ENCODE measurements at regions not wholly inside any gene's neighbourhood (a gene's known extent, or its start where the extent isn't known, plus 50 kb on each side); places are given as distances from the start of the nearest gene placed in this dataset.

DNA sequence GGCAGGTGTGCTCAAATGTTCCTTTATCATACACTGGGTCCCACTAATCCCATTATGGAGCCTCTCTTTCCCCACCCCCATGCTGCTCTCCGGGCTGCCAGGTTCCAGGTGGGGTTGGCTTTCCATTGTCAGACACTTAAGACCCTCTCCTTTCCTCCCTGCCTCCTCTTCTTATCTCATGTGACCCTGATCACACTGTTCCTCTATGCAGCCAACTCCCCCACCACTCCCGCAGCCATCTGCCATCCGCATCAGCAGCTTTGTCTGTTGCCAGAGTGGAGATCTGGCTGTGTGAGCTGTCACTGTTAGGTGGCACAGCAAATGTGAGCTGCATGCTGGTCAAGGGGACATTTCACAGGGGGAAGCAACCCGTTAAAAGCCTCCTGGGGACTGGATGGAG is 391.4 kb downstream of the TNS3 start:
- no peaks in the 10 kb centered on the region for H3K36me3 Mint-ChIP-seq
- no peaks in the 10 kb centered on the region for H3K9me3 Mint-ChIP-seq
- DNase-seq (ENCODE audit: low spot score) = no peak
- H3K4me1 Mint-ChIP-seq = peaks cover 5% of the 10 kb centered on the region; the same call in 1 of the 2 replicates
- ATAC-seq = no peak
- CTCF ChIA-PET = no interaction called here
- no peaks in the 10 kb centered on the region; the same call in none of the 2 replicates for H3K27me3 Mint-ChIP-seq (ENCODE audit: low read depth)
- TF ChIP-seq ATF2 (CRISPR knock-in tag; IDR thresholded peaks at IDR 0.05; ENCODE audit: borderline replicate concordance, low read depth) (no peak), PRDM15 (CRISPR knock-in tag; IDR thresholded peaks at IDR 0.05) (no peak), CREM (CRISPR knock-in tag; IDR thresholded peaks at IDR 0.05) (no peak), ZNF219 (CRISPR knock-in tag; IDR thresholded peaks at IDR 0.05; ENCODE audit: borderline replicate concordance) (no peak), ZNF512 (CRISPR knock-in tag; IDR thresholded peaks at IDR 0.05; ENCODE audit: borderline replicate concordance) (no peak), ATF1 (CRISPR knock-in tag; IDR thresholded peaks at IDR 0.05) (no peak), RORB (CRISPR knock-in tag; IDR thresholded peaks at IDR 0.05) (no peak), MXD4 (CRISPR knock-in tag; IDR thresholded peaks at IDR 0.05; ENCODE audit: borderline replicate concordance) (no peak)
- TF ChIP-seq, protein P1, sequence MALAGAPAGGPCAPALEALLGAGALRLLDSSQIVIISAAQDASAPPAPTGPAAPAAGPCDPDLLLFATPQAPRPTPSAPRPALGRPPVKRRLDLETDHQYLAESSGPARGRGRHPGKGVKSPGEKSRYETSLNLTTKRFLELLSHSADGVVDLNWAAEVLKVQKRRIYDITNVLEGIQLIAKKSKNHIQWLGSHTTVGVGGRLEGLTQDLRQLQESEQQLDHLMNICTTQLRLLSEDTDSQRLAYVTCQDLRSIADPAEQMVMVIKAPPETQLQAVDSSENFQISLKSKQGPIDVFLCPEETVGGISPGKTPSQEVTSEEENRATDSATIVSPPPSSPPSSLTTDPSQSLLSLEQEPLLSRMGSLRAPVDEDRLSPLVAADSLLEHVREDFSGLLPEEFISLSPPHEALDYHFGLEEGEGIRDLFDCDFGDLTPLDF (CRISPR knock-in tag; IDR thresholded peaks at IDR 0.05) = no peak
- TF ChIP-seq, protein P2, sequence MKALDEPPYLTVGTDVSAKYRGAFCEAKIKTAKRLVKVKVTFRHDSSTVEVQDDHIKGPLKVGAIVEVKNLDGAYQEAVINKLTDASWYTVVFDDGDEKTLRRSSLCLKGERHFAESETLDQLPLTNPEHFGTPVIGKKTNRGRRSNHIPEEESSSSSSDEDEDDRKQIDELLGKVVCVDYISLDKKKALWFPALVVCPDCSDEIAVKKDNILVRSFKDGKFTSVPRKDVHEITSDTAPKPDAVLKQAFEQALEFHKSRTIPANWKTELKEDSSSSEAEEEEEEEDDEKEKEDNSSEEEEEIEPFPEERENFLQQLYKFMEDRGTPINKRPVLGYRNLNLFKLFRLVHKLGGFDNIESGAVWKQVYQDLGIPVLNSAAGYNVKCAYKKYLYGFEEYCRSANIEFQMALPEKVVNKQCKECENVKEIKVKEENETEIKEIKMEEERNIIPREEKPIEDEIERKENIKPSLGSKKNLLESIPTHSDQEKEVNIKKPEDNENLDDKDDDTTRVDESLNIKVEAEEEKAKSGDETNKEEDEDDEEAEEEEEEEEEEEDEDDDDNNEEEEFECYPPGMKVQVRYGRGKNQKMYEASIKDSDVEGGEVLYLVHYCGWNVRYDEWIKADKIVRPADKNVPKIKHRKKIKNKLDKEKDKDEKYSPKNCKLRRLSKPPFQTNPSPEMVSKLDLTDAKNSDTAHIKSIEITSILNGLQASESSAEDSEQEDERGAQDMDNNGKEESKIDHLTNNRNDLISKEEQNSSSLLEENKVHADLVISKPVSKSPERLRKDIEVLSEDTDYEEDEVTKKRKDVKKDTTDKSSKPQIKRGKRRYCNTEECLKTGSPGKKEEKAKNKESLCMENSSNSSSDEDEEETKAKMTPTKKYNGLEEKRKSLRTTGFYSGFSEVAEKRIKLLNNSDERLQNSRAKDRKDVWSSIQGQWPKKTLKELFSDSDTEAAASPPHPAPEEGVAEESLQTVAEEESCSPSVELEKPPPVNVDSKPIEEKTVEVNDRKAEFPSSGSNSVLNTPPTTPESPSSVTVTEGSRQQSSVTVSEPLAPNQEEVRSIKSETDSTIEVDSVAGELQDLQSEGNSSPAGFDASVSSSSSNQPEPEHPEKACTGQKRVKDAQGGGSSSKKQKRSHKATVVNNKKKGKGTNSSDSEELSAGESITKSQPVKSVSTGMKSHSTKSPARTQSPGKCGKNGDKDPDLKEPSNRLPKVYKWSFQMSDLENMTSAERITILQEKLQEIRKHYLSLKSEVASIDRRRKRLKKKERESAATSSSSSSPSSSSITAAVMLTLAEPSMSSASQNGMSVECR (CRISPR knock-in tag; IDR thresholded peaks at IDR 0.05; ENCODE audit: borderline replicate concordance) = no peak
- TF ChIP-seq, protein P3, sequence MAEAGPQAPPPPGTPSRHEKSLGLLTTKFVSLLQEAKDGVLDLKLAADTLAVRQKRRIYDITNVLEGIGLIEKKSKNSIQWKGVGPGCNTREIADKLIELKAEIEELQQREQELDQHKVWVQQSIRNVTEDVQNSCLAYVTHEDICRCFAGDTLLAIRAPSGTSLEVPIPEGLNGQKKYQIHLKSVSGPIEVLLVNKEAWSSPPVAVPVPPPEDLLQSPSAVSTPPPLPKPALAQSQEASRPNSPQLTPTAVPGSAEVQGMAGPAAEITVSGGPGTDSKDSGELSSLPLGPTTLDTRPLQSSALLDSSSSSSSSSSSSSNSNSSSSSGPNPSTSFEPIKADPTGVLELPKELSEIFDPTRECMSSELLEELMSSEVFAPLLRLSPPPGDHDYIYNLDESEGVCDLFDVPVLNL (CRISPR knock-in tag; IDR thresholded peaks at IDR 0.05; ENCODE audit: borderline replicate concordance, low read depth) = no peak
- POLR2A ChIA-PET = no interaction called here
- H3K27ac Mint-ChIP-seq = no peak overlapping the region
- no peak overlapping the region for H3K4me3 Mint-ChIP-seq
